GM12878 (cell line): ENCODE measurements at regions not wholly inside any gene's neighbourhood (a gene's known extent, or its start where the extent isn't known, plus 50 kb on each side); places are given as distances from the start of the nearest gene placed in this dataset.

Experiments used
- FOS ChIP-seq: IDR thresholded peaks from 3 replicates; pipeline ENCODE4 v1.6.1; 2011; ENCODE audit warnings: borderline replicate concordance; ENCODE audit not compliant: insufficient read length; ENCODE audit errors: extremely low read depth
- GABPA ChIP-seq: IDR thresholded peaks from 2 replicates; pipeline ENCODE4 v1.6.1; 2014; ENCODE audit warnings: antibody characterized with exemption, low read depth, mild to moderate bottlenecking, inconsistent platforms
- RBBP5 ChIP-seq: fragments of 200-600 bp; sonication (generic); conservative IDR thresholded peaks from 2 replicates; pipeline ENCODE4 v1.6.1; 2016
- SIN3A ChIP-seq: IDR thresholded peaks from 2 replicates; pipeline ENCODE4 v1.6.1; 2012; ENCODE audit warnings: low read depth, low read length, improper control_type of control experiment
- SMC3 ChIP-seq: IDR thresholded peaks from 2 replicates; pipeline ENCODE4 v1.6.1; 2011; ENCODE audit warnings: low read length, improper control_type of control experiment, borderline replicate concordance
- TF ChIP-seq, protein P1 (sequence below), 3 experiments: IDR thresholded peaks in 2 of 3; conservative IDR thresholded peaks in 1 of 3; 2 replicates each; pipeline ENCODE4 v1.5.1; 2011; ENCODE audit warnings: low read depth in 3 of 3, low read length in 3 of 3, mild to moderate bottlenecking in 3 of 3, control low read depth in 2 of 3, moderate library complexity in 2 of 3, inconsistent platforms in 1 of 3, mixed read lengths in 1 of 3; ENCODE audit not compliant: control insufficient read depth in 2 of 3, insufficient read depth in 1 of 3; ENCODE audit errors: extremely low read depth in 1 of 3

DNA sequence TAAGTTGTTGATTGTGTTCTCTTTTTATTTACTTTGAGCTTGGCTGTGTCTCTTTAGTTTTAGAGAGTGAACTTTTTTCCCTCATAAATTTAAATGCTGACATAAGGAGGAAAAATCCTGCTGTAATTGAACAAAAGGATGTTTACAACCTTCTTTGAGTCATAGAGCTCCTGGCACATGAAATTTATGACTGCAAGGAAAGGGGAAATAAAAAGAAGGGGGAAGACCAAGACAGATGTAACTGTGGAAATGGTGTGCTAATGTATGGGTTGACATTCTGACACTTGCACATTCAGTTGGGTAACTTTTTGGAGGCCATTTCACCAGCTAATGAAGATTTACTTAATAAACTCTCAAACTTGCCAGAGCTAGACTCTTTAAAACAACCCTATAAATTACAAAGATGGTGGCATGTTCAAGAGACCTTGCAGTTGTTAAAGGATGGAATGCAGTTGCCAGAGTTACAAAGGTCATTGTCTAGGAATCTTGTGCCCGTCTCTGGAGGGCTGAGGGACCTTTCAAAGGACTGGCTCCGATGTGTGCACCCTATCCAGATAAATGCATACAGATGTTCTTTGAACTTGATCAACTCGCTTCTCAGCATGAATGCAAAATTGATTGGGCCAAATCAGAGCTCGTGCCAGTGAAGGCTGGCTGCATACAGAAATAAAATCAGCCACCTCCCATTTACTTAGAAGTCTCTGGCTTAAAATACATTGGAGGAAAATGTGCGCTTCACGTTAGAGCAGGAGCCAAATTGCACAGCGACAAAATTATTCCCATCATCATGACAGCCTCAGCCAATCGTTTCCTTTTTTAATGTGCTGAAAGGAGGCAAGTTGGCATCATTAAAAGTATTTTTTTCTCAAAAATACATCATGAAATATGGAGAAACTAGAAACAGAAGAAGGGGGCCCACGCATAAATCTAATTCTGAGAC, 289.0 kb upstream of the XYLT1 start:
- TF ChIP-seq SIN3A: no peak
- TF ChIP-seq, protein P1, sequence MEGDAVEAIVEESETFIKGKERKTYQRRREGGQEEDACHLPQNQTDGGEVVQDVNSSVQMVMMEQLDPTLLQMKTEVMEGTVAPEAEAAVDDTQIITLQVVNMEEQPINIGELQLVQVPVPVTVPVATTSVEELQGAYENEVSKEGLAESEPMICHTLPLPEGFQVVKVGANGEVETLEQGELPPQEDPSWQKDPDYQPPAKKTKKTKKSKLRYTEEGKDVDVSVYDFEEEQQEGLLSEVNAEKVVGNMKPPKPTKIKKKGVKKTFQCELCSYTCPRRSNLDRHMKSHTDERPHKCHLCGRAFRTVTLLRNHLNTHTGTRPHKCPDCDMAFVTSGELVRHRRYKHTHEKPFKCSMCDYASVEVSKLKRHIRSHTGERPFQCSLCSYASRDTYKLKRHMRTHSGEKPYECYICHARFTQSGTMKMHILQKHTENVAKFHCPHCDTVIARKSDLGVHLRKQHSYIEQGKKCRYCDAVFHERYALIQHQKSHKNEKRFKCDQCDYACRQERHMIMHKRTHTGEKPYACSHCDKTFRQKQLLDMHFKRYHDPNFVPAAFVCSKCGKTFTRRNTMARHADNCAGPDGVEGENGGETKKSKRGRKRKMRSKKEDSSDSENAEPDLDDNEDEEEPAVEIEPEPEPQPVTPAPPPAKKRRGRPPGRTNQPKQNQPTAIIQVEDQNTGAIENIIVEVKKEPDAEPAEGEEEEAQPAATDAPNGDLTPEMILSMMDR (IDR thresholded peaks at IDR 0.05 in 2 of 3, conservative IDR thresholded peaks at IDR 0.05 in 1 of 3; ENCODE audit: control insufficient read depth in 2 of 3, extremely low read depth in 1 of 3, insufficient read depth in 1 of 3, low read depth in 3 of 3, low read length in 3 of 3): no peak
- TF ChIP-seq GABPA: no peak
- TF ChIP-seq RBBP5: no peak
- no peak for TF ChIP-seq SMC3
- no peak for TF ChIP-seq FOS
